DMS153 treated with DMSO at 0.1 percent for 48 hours (cell line): ENCODE measurements at regions not wholly inside any gene's neighbourhood (a gene's known extent, or its start where the extent isn't known, plus 50 kb on each side); places are given as distances from the start of the nearest gene placed in this dataset.

Source experiments
- DNase-seq: peaks from one replicate; lab custom pipeline; 2025; ENCODE audit not compliant: unreplicated experiment; lab: John Stamatoyannopoulos, UW

DNA sequence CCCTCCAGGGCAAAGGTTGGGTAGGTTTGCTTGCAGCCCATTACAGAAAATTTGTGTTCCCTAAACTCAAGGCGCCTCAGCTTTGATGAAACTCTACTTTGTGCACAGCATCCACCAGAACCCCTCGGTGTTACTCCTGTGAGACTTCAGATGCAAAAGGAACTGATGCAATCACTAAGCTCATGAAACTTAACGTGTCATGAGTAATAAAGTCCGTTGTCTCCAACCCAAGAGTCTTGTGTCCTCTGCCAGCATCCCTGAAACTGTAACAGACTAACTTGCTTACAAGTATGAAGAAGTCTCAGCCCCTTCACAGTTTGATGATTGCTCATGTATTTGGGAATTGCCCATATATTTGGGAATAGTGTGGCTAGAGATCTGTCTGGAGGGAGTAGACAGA, 74.8 kb upstream of the MARCHF10 start:
- no peak for DNase-seq

DNA sequence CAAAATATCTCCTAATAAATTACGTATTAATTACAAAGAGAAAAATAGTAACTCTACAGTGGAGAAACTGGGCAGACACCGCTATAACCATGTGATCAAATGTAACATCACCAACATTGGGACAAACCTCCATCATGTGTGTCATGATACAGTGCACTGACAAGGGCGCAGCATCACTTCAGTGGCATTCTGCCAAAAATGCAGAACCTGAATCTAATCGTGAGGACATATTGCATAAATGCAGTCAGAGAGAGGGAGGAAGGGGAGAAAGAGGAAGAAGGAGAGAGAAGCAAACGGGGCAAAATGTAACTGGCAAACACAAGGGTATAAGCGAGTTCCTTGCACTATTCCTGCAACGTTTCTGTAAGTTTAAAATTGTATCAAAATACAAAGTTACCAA, 74.2 kb upstream of the MARCHF10 start:
- no peak for DNase-seq

DNA sequence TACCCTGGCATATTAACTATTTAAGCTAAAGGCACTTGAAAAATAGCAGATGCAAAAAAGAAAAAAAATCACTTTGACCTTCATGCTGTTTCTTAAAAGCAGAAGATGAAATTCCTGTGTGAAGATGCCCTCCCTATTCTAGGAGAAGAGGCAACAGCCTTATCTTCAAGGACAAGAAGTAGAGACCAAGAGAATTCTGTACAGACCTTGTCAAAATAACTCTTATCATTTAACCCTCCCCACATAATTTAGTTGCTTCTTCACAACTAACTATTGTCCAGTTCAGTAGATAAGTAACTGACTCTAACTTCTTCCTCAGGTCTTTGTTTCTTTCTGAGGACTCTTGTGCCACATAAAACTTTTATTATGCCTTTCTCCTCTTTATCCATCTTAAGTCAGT, 72.0 kb upstream of the MARCHF10 start:
- DNase-seq: no peak

DNA sequence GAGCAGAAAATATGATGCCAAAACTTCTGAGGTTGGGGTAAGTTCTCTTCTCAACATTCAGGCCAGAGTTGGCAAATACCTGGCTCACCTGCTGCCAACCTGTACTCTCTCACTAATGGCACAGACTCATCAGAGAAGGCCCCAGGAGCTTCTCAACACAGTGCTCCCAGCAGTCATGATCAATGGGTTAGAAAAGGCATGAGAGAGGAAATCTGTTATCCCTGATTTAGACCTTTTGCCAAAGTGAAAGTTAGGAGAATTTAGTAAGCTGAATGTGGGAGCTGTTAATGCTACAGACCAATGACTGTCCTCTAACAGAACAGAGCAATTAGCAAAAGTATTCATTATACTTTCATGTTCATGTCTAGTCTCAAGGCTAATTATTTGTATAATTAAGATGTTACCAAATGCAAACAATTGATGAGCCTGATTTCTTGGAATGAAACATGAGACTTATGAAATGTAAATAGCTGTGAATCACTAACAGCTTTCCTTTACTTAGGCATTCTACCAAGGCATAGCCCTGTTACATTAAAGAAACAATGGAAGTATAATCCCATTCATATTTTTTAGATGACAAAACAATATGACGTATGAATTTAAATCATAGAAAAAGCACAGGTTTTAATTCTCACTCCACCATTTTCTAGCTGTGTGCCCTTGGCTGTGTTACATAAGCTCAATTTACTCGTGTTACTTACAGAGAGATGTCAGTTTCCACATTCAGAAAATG, 68.7 kb upstream of the MARCHF10 start:
- DNase-seq: no peak

DNA sequence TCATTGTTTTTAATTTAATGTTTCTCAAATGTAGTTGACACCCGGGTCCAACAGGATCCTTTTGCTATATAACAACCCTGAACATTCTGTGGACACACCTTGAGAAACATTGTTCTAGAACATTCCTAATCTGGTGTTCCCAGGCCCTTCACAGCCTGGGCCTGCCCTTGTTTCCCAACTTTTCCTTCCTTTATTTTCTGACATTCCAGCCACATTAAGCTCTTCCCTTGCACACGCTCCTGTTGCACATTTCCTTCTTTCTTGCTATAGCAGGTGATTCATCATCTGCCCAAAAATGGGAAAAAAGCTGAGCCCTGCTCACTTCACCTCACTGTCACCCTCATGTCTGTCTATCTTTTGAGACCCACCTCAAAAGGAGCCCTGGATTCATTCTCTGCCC, 67.9 kb upstream of the MARCHF10 start:
- DNase-seq: no peak

DNA sequence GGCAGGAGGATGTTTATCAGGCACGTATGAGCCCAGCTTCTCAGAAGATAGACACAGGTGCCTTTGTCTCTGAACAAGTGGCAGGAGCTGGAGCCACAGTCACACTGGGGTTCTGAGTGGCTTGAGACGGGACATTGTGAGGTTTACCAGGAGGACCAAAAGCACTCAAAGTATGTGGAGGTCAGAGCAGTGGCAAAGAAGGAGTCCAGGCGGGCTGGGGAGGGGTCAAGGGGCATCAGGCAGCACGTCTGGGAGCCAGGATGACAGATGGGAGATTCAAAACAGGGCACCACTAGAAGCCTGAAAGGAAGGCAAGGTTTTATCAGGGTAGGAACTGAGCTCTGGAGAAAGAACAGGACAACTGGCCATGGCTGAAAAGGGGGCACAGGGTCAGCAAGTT, 67.2 kb upstream of the MARCHF10 start:
- no peak for DNase-seq

DNA sequence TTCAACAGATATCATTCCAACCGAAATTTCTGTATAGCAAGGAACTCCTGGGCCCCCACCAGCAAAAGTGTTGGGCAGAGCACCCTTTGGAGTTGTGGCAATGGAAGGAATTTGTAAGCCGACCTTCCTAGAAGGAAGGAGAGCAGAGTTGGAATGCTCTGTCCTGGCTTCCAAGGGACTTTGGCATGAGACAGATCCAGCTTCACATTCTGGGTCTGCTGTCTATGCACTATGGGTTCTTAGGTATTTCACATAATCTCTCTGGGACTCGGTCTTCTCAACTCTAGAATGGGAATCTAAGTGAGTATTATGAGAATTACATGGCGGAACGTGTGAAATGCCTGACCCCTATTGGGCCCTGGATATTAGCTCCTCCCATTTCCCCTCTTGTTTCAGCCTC, 63.2 kb upstream of the MARCHF10 start:
- no peak for DNase-seq

DNA sequence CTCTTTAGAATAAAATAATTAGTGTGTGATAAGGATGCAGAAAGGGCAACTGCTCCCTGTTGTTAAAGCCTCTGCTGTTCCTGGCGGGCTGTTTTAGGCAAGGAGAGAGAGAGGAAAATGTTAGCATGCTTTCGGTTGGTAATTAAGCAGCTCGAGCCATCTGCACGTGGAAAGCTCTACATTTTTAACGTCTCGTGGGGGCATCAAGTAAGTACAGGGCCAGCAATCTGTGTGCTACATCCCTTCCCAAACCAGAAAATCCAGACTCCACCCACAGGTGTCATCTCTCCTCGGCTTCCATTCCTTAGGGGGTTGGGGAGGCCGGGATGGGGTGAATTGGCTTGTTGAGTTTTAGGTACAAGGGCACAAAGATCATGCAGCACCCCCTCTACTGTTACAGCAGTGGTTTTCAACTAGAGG, 62.4 kb upstream of the MARCHF10 start:
- no peak for DNase-seq

DNA sequence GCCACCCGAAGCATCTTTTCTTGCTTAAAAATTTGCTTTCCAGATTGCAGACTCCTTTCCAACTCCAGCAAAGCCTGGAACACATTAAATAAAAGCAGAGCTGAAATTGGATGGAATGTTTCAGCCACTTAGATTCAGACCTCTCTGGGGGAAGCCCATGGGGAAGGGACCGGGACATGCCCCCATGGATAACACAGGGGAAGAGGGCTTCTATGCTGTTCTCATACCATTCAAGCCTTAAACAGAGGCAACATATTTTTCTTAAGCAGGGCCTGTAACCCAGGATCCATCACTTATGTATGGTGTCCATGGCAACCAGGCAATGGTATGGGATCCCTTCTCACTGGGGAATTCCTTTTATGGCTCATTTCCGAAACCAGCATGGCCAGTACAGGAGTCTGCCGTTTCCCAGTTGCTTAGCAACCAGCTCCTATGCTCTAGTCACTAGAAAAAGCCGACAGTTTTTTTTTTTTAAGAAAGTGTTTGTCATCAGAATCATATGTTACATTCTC, 62.0 kb upstream of the MARCHF10 start:
- DNase-seq: peak; percentile 30

DNA sequence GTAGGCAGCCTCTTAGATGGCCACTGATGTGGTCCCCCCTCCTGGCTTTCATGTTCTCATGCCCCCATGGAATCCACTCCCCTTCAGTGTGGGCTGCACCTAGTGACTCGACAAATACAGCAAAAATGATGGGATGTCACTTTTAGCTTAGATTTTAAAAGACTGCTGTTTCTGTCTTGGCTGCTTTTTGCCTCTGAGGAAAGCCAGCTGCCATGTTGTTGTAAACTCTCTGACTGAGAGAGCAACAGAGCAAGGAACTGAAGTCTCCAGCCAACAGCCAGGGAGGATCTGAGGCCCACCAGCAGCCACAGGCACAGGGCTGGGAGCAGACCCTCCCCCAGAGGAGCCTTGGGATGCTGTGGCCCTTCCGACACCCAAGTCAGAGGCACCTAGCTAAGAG, 60.6 kb upstream of the MARCHF10 start:
- no peak for DNase-seq

DNA sequence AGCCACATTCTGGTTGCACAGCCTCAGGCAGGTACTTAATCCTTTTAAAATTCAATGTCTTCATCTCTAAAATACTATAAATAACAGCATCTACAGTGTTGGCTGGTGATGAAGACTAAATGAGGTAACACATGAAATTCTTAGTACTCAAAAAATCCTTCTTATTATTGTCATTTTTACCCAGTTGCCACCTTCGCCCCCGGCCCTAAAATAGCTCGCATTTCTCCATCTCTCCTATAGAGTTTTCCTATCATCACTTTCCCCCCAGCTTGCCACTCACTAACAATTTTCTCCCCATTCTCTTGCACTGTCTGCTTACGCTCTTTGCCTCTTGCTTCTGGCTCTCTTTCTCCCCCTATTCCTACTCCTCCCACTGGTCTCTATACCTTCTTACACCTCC, 59.9 kb upstream of the MARCHF10 start:
- DNase-seq: no peak

DNA sequence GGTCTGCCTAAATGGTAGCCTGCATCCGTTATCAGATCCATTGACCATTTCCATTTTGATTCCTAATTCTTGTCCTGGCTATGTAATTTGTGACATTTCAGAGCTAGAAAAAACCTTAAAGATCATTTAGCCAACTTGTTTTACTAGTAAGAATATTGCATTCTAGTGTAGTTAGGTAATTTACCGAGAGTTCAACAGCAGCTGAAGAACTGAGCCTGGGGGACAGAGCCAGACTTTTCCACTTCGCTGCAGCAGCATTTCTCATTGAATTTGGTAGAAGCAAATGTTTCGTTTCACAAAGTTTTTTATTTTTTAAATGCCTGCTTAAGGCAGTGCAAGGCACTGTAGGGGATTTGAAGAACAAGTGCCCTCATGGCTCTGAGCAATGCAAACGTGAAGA, 59.2 kb upstream of the MARCHF10 start:
- no peak for DNase-seq

DNA sequence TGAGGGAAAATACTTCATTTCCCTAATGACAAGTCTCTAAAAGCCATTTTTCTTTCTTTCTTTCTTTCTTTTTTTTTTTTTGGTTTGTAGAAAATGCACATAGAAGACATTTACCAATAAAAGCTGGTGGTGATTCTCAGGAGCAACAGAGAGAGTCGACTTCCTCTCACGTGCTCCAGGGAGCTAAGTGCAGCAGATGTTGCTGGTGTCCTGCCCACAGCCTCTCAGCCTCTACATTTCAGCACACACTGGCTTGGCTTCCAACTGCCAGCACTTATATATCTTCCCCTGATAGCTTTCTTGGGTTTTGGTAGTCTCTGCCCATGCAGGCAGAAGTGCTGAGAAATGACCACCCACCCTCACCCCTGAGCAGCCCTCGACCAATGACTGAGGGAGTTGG, 58.4 kb upstream of the MARCHF10 start:
- no peak for DNase-seq

DNA sequence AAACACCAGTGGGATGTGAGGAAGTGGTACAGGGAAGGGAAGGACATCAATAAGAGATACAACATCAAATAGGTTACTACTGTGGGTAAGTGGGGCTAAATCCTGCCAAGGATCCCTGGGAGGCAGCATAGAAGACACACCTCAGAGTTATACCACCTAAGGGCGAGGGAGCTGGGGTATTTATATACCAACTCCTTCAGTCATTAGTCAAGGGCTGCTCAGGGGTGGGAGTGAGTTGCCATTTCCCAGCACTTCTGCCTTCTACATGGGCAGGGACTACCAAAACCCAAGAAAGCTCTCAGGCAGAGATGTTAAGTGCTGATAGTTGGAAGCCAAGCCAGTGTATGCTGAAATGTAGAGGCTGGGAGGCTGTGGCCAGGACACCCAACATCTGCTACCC, 57.5 kb upstream of the MARCHF10 start:
- DNase-seq: no peak

DNA sequence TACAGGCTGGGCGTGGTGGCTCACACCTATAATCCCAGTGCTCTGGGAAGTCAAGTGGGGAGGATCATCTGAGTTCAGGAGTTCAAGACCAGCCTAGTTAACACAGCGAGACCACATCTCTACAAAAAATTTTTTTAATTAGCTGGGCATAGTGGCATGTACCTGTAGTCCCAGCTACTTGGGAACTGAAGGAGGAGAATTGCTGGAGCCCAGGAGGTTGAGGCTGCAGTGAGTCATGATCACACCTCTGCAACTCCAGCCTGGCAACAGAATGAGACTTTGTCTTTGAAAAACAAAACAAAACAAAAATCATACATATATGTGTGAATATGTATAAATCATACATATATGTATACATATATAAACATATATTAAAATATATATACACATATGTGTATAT, 54.1 kb upstream of the MARCHF10 start:
- DNase-seq: no peak

DNA sequence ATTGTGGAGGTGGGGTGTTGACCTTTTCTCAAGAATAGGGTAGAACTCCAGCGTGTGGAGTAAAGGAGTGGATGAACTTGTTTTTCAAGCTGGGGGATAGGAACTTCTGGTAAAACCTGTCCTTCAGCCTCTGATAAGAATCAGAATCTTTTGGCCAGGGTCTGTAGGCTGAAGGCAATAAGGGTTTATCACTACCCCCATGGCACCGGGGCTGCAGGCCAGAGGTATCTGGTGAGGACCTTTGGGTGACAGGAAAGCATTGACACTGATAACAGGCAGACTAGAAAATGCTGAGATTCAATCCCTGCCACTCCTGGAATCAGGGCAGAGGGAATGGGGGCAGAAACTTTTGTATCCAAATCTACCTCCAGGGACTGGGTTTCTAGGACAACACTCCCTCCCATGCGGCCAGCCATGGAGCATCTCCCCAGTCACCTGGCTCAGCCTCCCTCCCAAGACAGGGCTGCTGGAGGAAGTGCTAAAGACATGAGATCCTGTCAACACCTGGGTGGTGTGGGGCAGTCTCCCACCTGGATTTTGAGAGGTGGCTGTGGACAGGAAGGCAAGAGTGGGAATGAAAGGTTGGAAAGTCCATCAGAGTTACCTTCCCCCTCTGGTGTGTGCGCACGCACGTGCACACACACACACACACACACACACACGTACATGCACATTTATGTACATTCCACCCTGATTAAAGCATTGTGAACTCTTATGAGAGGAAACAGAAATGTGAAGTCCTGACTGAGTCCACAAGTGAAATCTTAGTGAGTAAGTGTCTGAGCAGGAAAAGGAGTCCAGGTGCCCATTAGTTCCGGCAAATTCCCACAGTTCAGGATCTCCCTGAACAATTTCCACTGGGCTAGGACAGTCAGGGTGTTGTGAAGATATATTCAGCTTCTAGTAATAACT, 53.1 kb upstream of the MARCHF10 start:
- no peak for DNase-seq

DNA sequence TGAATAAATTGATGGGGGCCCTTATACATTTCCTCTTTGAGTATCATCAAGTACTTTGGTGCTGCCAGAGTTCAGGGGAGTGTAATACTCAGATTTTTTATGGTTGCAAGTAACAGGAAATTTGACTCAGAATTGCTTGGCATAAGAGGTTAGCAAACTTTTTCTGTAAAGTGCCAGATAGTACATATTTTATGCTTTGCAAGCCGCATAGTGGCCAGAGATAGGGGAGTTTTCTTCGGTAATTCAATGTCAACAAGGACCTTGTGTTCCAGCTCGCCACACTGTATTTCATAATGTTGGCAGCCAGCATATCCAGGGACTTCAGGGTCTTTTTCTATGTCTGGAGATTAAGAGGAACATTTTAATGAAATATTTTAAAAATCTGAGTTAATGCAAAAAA, 51.0 kb upstream of the MARCHF10 start:
- DNase-seq: no peak
